ENCODE measurements at regions not wholly inside any gene's neighbourhood (a gene's known extent, or its start where the extent isn't known, plus 50 kb on each side); places are given as distances from the start of the nearest gene placed in this dataset.

- no peak for TF ChIP-seq POLR2AphosphoS5 (IDR thresholded peaks at IDR 0.05; ENCODE audit: low read depth, low read length)
- no peak for TF ChIP-seq TAF1 (IDR thresholded peaks at IDR 0.05; ENCODE audit: borderline replicate concordance, insufficient read depth, low read length)
- TF ChIP-seq FOXP2 (optimal IDR thresholded peaks at IDR 0.05; ENCODE audit: borderline replicate concordance, extremely low read depth, extremely low read length, insufficient read depth): no peak
- no peak for TF ChIP-seq SIN3A (IDR thresholded peaks at IDR 0.05; ENCODE audit: borderline replicate concordance, insufficient read depth, low read length)
- TF ChIP-seq REST (IDR thresholded peaks at IDR 0.05; ENCODE audit: insufficient read depth in 1 of 2, low read depth in 2 of 2, low read length in 2 of 2): no peak
Observed at GRCh38 chr5:62044989-62045388, 261.0 kb upstream of the KIF2A start.

- no peak for TF ChIP-seq POLR2AphosphoS5 (IDR thresholded peaks at IDR 0.05; ENCODE audit: low read depth, low read length)
- TF ChIP-seq REST (IDR thresholded peaks at IDR 0.05; ENCODE audit: insufficient read depth in 1 of 2, low read depth in 2 of 2, low read length in 2 of 2): no peak
- TF ChIP-seq SIN3A (IDR thresholded peaks at IDR 0.05; ENCODE audit: borderline replicate concordance, insufficient read depth, low read length): no peak
- no peak for TF ChIP-seq TAF1 (IDR thresholded peaks at IDR 0.05; ENCODE audit: borderline replicate concordance, insufficient read depth, low read length)
- TF ChIP-seq FOXP2 (optimal IDR thresholded peaks at IDR 0.05; ENCODE audit: borderline replicate concordance, extremely low read depth, extremely low read length, insufficient read depth): no peak
Observed at GRCh38 chr5:62046191-62046590, 259.8 kb upstream of the KIF2A start.

DNA sequence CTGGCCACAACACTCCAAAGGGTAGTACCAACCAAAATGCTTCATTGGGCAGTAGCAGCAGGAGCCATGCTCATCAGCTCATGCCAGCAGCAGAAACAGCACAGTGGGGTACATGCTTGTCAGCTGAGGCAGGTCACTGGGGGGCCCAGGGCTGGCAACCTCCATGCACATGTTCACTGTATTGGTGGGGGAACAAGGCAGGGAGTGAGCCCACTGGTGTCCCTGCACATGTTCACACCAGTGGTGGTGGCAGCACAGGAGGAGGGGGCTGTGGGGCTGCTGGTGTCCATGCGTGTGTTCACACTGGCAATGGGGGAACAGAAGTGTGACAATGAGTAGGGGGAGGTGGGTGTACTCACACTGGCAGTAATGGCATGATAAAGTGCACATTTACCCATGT is 254.3 kb upstream of the KIF2A start:
- TF ChIP-seq SIN3A (IDR thresholded peaks at IDR 0.05; ENCODE audit: borderline replicate concordance, insufficient read depth, low read length) (no peak), REST (IDR thresholded peaks at IDR 0.05; ENCODE audit: insufficient read depth in 1 of 2, low read depth in 2 of 2, low read length in 2 of 2) (no peak), FOXP2 (optimal IDR thresholded peaks at IDR 0.05; ENCODE audit: borderline replicate concordance, extremely low read depth, extremely low read length, insufficient read depth) (no peak), POLR2AphosphoS5 (IDR thresholded peaks at IDR 0.05; ENCODE audit: low read depth, low read length) (no peak), TAF1 (IDR thresholded peaks at IDR 0.05; ENCODE audit: borderline replicate concordance, insufficient read depth, low read length) (no peak)

DNA sequence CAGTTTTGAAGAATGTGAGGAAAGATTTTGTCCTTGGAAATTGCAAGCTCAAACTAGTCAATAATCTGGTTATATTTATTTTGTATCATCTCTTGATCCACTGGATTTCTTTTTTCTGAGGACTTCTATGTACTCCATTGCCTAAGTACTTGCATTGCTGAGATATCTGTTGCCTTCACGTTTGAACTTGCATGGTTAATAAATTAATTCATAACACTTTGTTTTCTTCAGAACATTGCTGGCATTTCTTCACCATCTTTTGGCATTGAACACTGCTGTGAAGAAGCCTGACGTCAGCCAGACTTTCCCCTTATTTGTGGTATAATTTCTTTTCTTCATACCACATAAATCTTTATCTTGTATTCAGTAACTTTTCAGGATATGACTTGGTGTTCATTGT is 246.0 kb upstream of the KIF2A start:
- TF ChIP-seq POLR2AphosphoS5 (IDR thresholded peaks at IDR 0.05; ENCODE audit: low read depth, low read length) (no peak), REST (IDR thresholded peaks at IDR 0.05; ENCODE audit: insufficient read depth in 1 of 2, low read depth in 2 of 2, low read length in 2 of 2) (no peak), FOXP2 (optimal IDR thresholded peaks at IDR 0.05; ENCODE audit: borderline replicate concordance, extremely low read depth, extremely low read length, insufficient read depth) (no peak), TAF1 (IDR thresholded peaks at IDR 0.05; ENCODE audit: borderline replicate concordance, insufficient read depth, low read length) (no peak), SIN3A (IDR thresholded peaks at IDR 0.05; ENCODE audit: borderline replicate concordance, insufficient read depth, low read length) (no peak)

DNA sequence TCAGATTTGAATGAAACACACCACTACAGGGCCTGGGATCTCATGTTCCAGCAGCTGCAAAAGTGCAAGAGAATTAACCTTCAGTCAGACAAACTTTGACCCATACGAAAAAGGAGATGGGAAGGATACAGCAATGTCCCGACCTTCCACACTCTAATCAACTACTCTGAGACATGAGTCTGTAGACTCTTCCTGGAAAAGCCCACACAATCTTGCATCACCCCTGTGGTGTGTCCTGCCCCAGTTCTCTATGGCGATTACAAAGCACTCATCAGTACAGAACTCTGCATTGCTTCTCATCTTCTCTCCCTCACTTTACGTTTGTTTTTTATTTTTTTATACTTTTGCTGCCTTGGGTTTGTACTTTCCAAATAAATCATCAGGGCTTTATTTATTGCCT is 241.0 kb upstream of the KIF2A start:
- TF ChIP-seq TAF1 (IDR thresholded peaks at IDR 0.05; ENCODE audit: borderline replicate concordance, insufficient read depth, low read length) (no peak), SIN3A (IDR thresholded peaks at IDR 0.05; ENCODE audit: borderline replicate concordance, insufficient read depth, low read length) (no peak), FOXP2 (optimal IDR thresholded peaks at IDR 0.05; ENCODE audit: borderline replicate concordance, extremely low read depth, extremely low read length, insufficient read depth) (no peak), POLR2AphosphoS5 (IDR thresholded peaks at IDR 0.05; ENCODE audit: low read depth, low read length) (no peak), REST (IDR thresholded peaks at IDR 0.05; ENCODE audit: insufficient read depth in 1 of 2, low read depth in 2 of 2, low read length in 2 of 2) (no peak)

Measured in PFSK-1 (cell line).